ENCODE measurements at regions not wholly inside any gene's neighbourhood (a gene's known extent, or its start where the extent isn't known, plus 50 kb on each side); places are given as distances from the start of the nearest gene placed in this dataset.

DNA sequence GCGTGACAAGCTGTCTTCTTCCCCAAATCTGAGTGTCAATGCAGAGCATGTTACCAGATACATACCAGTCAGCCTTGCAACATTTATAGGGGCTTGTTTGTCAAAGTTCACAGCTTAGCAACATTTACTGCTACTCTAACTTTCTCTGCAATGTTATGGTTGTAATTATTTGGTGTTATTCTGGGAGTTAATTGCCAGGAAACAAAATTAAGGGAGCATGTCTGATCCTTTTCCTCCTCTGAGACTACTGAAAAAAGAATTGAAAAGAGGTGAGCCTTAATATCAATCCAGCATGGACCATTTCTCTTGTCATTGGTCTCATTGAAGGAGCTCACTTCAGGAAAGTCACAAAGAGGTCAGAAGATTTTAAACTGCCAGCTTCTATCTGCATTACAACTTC lies 465.6 kb upstream of the LINC00305 start:
- no peak overlapping the region for H3K27ac Mint-ChIP-seq (ENCODE audit: unreplicated experiment)
- peaks cover 10% of the 10 kb centered on the region for H3K9me3 Mint-ChIP-seq (ENCODE audit: low read depth)
- DNase-seq (ENCODE audit: low spot score), result no peak
- H3K36me3 Mint-ChIP-seq (ENCODE audit: low read depth), result no peaks in the 10 kb centered on the region
- H3K4me3 Mint-ChIP-seq (ENCODE audit: unreplicated experiment), result no peak overlapping the region
- peaks cover 2% of the 10 kb centered on the region for H3K27me3 Mint-ChIP-seq (ENCODE audit: low read depth)
- TF ChIP-seq, protein P1, sequence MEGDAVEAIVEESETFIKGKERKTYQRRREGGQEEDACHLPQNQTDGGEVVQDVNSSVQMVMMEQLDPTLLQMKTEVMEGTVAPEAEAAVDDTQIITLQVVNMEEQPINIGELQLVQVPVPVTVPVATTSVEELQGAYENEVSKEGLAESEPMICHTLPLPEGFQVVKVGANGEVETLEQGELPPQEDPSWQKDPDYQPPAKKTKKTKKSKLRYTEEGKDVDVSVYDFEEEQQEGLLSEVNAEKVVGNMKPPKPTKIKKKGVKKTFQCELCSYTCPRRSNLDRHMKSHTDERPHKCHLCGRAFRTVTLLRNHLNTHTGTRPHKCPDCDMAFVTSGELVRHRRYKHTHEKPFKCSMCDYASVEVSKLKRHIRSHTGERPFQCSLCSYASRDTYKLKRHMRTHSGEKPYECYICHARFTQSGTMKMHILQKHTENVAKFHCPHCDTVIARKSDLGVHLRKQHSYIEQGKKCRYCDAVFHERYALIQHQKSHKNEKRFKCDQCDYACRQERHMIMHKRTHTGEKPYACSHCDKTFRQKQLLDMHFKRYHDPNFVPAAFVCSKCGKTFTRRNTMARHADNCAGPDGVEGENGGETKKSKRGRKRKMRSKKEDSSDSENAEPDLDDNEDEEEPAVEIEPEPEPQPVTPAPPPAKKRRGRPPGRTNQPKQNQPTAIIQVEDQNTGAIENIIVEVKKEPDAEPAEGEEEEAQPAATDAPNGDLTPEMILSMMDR (IDR thresholded peaks at IDR 0.05), result no peak
- H3K4me1 Mint-ChIP-seq (ENCODE audit: low read depth), result no peaks in the 10 kb centered on the region

DNA sequence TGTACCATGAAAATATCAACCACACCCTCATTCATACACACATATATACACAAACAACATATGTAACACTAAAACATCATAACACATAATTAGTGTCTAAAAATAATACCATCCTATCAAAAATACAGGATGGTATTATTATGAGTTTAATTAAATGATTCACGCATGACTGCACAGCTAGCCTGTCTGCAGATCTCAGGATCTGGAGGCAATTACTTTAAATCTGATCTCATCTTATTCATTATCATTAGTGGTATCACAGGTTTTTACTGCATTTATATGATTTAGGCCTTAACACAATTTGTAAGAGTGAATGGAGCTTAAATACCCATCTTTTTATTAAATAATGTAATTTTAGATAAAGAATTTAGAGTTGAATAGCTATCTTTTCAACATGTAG lies 443.4 kb upstream of the LINC00305 start:
- TF ChIP-seq, protein P1 (IDR thresholded peaks at IDR 0.05), result no peak
- Mint-ChIP-seq H3K36me3 (ENCODE audit: low read depth) (no peaks in the 10 kb centered on the region), H3K4me3 (ENCODE audit: unreplicated experiment) (no peak overlapping the region)

DNA sequence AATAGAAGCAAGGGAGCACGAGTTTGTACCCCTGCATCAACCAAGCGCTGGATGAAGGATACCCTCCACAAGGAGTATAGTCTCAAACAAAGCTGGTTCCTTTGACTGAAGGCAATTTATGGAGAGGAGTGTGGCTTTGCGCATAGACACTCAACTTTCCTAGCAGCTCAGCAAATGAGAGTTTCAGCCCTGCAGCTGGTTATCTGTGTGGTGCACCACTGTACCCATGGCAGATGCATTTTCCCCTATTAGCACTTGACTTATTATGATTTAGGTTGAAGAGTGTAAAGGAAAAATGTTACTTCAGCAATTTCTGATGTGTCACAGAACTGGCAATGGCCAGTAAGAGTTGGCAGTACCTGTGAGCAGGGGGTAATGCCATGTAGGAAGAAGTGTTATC lies 440.1 kb upstream of the LINC00305 start:
- H3K4me3 Mint-ChIP-seq (ENCODE audit: unreplicated experiment), result no peak overlapping the region
- H3K4me1 Mint-ChIP-seq (ENCODE audit: low read depth), result no peaks in the 10 kb centered on the region
- H3K36me3 Mint-ChIP-seq (ENCODE audit: low read depth), result no peaks in the 10 kb centered on the region
- no peak for DNase-seq (ENCODE audit: low spot score)
- no peak overlapping the region for H3K27ac Mint-ChIP-seq (ENCODE audit: unreplicated experiment)
- H3K9me3 Mint-ChIP-seq (ENCODE audit: low read depth), result peaks cover 5% of the 10 kb centered on the region
- no peaks in the 10 kb centered on the region for H3K27me3 Mint-ChIP-seq (ENCODE audit: low read depth)
- TF ChIP-seq, protein P1 (IDR thresholded peaks at IDR 0.05), result no peak

More for the DNA sequence above, 443.4 kb upstream of the LINC00305 start:
- DNase-seq (ENCODE audit: low spot score), result no peak
- Mint-ChIP-seq H3K27me3 (ENCODE audit: low read depth) (no peaks in the 10 kb centered on the region), H3K4me1 (ENCODE audit: low read depth) (no peaks in the 10 kb centered on the region), H3K9me3 (ENCODE audit: low read depth) (peaks cover 12% of the 10 kb centered on the region), H3K27ac (ENCODE audit: unreplicated experiment) (no peak overlapping the region)

DNA sequence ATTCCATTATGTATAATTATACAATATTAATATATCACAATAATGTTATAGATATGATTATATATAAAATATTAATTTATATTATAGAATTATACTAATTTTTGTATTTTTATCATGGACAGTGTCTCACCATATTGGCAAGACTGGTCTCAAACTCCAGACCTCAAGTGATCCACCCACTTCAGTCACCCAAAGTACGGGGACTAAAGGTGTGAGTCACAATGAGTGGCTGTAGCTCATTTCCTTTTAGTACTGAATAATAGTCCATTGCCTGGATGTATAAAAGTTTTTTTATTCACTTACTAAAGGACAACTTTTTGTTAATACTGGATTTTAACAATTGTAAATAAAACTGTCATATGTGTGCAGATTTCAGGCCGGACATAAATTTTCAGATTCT lies 417.6 kb upstream of the LINC00305 start:
- no peak overlapping the region for H3K4me3 Mint-ChIP-seq (ENCODE audit: unreplicated experiment)

DNA sequence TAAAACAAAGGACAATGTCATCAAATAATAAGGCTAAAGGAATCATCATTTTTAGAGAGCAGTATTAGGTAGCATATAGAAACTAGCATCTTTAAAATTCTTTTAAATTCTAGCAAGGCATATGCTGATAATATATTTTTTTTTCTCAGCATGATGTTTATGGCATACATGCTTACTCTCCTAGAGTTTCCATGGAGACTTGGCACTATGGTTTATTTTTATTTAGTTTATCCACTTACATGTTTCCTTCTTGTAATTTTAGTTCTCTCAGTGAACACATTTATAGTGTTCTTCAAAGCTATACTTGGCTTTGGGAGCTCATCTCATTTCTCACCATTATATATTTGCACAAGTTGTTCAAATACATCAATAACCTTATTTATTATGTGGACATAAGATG lies 413.8 kb upstream of the LINC00305 start:
- no peaks in the 10 kb centered on the region for H3K27me3 Mint-ChIP-seq (ENCODE audit: low read depth)
- H3K36me3 Mint-ChIP-seq (ENCODE audit: low read depth), result no peaks in the 10 kb centered on the region
- H3K9me3 Mint-ChIP-seq (ENCODE audit: low read depth), result peaks cover 10% of the 10 kb centered on the region
- no peak for DNase-seq (ENCODE audit: low spot score)
- H3K27ac Mint-ChIP-seq (ENCODE audit: unreplicated experiment), result no peak overlapping the region
- no peak overlapping the region for H3K4me3 Mint-ChIP-seq (ENCODE audit: unreplicated experiment)
- TF ChIP-seq, protein P1 (IDR thresholded peaks at IDR 0.05), result no peak
- H3K4me1 Mint-ChIP-seq (ENCODE audit: low read depth), result no peaks in the 10 kb centered on the region

More for the DNA sequence above, 417.6 kb upstream of the LINC00305 start:
- no peak for DNase-seq (ENCODE audit: low spot score)
- Mint-ChIP-seq H3K4me1 (ENCODE audit: low read depth) (no peaks in the 10 kb centered on the region), H3K27ac (ENCODE audit: unreplicated experiment) (no peak overlapping the region), H3K27me3 (ENCODE audit: low read depth) (no peaks in the 10 kb centered on the region), H3K36me3 (ENCODE audit: low read depth) (no peaks in the 10 kb centered on the region), H3K9me3 (ENCODE audit: low read depth) (peaks cover 16% of the 10 kb centered on the region)
- TF ChIP-seq, protein P1 (IDR thresholded peaks at IDR 0.05), result no peak

All from chondrocyte (in vitro differentiated cells).